ENCODE measurements at regions not wholly inside any gene's neighbourhood (a gene's known extent, or its start where the extent isn't known, plus 50 kb on each side); places are given as distances from the start of the nearest gene placed in this dataset.

DNA sequence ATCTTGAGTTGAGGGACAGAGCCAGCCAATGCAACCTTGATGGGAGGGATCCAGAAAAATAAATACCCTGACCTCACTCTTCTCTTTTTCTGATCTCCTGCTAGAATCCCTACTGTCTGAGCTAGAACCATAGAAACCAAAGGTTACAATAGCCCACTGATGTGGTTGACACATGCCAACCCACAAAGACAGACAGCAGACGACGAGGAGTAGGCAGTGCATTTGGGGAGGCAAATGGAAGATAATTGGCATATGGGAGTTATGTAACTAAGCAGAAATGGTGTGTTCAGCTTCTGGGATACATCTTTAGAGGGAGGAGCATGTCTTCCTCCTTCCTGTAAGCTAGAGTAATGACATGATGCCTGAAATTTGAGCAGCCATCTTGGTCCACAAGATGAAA lies 171.7 kb upstream of the FGGY start:
- Histone ChIP-seq H3K27ac (no peak overlapping the region), H3K27me3 (no peaks in the 10 kb centered on the region), H3K4me1 (ENCODE audit: insufficient read depth) (no peaks in the 10 kb centered on the region), H3K9me3 (no peaks in the 10 kb centered on the region), H3K4me3 (no peak overlapping the region), H3K36me3 (no peaks in the 10 kb centered on the region)
- no peak for TF ChIP-seq EP300 (IDR thresholded peaks at IDR 0.05)
- no peak for TF ChIP-seq POLR2A (IDR thresholded peaks at IDR 0.05)
- TF ChIP-seq, protein P1, sequence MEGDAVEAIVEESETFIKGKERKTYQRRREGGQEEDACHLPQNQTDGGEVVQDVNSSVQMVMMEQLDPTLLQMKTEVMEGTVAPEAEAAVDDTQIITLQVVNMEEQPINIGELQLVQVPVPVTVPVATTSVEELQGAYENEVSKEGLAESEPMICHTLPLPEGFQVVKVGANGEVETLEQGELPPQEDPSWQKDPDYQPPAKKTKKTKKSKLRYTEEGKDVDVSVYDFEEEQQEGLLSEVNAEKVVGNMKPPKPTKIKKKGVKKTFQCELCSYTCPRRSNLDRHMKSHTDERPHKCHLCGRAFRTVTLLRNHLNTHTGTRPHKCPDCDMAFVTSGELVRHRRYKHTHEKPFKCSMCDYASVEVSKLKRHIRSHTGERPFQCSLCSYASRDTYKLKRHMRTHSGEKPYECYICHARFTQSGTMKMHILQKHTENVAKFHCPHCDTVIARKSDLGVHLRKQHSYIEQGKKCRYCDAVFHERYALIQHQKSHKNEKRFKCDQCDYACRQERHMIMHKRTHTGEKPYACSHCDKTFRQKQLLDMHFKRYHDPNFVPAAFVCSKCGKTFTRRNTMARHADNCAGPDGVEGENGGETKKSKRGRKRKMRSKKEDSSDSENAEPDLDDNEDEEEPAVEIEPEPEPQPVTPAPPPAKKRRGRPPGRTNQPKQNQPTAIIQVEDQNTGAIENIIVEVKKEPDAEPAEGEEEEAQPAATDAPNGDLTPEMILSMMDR (IDR thresholded peaks at IDR 0.05): no peak
- WGBS, 3 donors: 94 to 98% (median 97%) methylated on average over 2 of the region's 2 CpGs
- intact Hi-C loops (cut with DNase I): no loop called here
- no peak for DNase-seq

DNA sequence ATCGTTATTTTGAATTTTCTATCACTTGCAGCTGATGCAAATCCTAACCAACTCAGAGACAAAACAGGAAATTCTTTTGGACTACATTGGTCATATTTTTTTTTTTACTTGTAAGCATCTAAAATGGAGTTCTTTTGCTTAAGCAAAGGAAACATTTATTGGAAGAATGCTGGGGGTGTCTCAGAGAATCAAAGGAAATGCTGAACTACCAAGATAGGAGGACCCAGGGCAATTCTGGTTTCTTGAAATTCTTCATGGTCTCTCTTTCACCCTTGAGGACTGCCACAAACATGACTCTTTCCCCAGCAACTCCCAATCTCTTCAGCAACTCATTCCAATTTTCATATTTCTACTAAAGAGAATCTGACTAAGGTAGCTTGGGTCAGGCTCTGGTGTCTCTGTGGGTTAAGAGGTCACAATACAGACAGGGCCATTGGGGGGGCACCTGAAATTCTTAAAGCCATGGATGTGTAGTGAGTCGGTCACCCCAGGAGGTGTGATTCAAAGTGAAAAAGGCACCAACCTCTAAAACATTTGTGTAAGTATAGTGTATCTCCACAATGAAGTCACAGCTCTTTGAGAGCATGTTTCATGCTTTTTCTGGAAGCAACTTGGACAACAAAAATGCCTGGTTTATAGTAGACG lies 171.1 kb upstream of the FGGY start:
- no peak overlapping the region for H3K4me3 ChIP-seq
- H3K27me3 ChIP-seq: no peaks in the 10 kb centered on the region
- TF ChIP-seq, protein P1 (IDR thresholded peaks at IDR 0.05): no peak
- TF ChIP-seq POLR2A (IDR thresholded peaks at IDR 0.05): no peak
- TF ChIP-seq EP300 (IDR thresholded peaks at IDR 0.05): no peak
- H3K36me3 ChIP-seq: no peaks in the 10 kb centered on the region
- H3K27ac ChIP-seq: no peak overlapping the region
- H3K9me3 ChIP-seq: no peaks in the 10 kb centered on the region
- DNase-seq: no peak
- 56 to 61% (median 60%) methylated on average over 3 of the region's 3 CpGs for WGBS, 3 donors
- intact Hi-C loops (cut with DNase I): no loop called here
- H3K4me1 ChIP-seq (ENCODE audit: insufficient read depth): no peaks in the 10 kb centered on the region

DNA sequence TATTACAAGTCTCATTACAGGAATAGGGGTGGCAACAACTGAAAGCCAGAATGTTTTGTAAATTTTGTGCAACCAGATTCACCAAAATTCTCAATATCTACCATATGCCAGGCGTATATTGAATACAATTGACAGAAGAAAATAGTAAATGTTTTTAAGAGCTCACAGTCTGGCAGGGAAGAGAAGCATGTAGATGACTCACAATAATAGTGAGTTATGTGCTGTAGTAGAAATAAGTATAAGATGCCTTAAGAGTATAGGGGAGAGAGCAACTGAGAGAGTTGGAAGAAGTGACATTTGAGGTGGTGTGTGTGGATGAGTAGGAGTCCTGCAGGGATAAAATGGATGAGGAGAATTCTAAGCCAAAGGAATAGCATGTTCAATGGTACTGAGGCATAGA lies 170.5 kb upstream of the FGGY start:
- 86 to 95% (median 89%) methylated on average over 1 of the region's 1 CpG for WGBS, 3 donors
- intact Hi-C loops (cut with DNase I): no loop called here
- DNase-seq: no peak

DNA sequence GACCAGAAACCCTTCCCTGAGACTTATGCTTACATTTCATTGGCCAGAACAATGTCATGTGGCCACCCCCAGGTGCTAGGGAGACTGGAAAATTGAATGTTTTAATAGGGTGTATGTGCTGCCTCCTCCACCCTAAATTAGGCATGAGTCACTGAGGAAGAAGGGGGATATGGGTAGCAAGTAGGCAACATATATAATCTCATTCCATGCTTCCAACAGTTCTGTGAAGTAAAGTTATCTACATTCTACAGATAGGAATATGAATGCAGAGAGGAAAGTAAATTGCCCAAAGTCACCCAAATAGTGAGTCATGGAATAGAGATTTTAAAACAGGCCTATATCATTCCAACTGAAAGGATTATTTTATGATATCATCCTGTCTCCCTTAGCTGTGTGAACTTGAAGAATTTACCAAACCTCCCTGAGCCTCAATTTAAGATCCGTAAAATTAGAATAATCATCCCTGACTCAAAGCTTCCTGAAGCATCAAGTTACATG lies 168.6 kb upstream of the FGGY start:
- no peak for DNase-seq
- 62 to 70% (median 65%) methylated on average over 1 of the region's 1 CpG for WGBS, 3 donors
- H3K9me3 ChIP-seq: no peaks in the 10 kb centered on the region
- no peaks in the 10 kb centered on the region for H3K36me3 ChIP-seq
- intact Hi-C loops (cut with DNase I): no loop called here
- no peaks in the 10 kb centered on the region for H3K4me1 ChIP-seq (ENCODE audit: insufficient read depth)
- no peaks in the 10 kb centered on the region for H3K27me3 ChIP-seq
- no peak overlapping the region for H3K27ac ChIP-seq
- no peak overlapping the region for H3K4me3 ChIP-seq
- TF ChIP-seq EP300 (IDR thresholded peaks at IDR 0.05) (no peak), POLR2A (IDR thresholded peaks at IDR 0.05) (no peak)
- TF ChIP-seq, protein P1 (IDR thresholded peaks at IDR 0.05): no peak

More for the DNA sequence above, 170.5 kb upstream of the FGGY start:
- TF ChIP-seq EP300 (IDR thresholded peaks at IDR 0.05) (no peak), POLR2A (IDR thresholded peaks at IDR 0.05) (no peak)
- TF ChIP-seq, protein P1 (IDR thresholded peaks at IDR 0.05): no peak
- Histone ChIP-seq H3K9me3 (no peaks in the 10 kb centered on the region), H3K27me3 (no peaks in the 10 kb centered on the region), H3K4me1 (ENCODE audit: insufficient read depth) (no peaks in the 10 kb centered on the region), H3K27ac (no peak overlapping the region), H3K4me3 (no peak overlapping the region), H3K36me3 (no peaks in the 10 kb centered on the region)

Measured in ovary (tissue), 7 donors.